NOMO-1 treated with DMSO at 0.1 percent for 48 hours (cell line): ENCODE measurements at regions not wholly inside any gene's neighbourhood (a gene's known extent, or its start where the extent isn't known, plus 50 kb on each side); places are given as distances from the start of the nearest gene placed in this dataset.
A peak's percentile ranks its signal among the peaks of the same experiment; 100 is the strongest.
"Not testable (repeated sequence)": the region's sequence is repeated elsewhere in the genome, so short reads cannot be mapped to it uniquely, and the experiment has no call there.

ENCODE experiments used
- DNase-seq: peaks from one replicate; lab custom pipeline; 2025; ENCODE audit not compliant: unreplicated experiment; lab: John Stamatoyannopoulos, UW

DNA sequence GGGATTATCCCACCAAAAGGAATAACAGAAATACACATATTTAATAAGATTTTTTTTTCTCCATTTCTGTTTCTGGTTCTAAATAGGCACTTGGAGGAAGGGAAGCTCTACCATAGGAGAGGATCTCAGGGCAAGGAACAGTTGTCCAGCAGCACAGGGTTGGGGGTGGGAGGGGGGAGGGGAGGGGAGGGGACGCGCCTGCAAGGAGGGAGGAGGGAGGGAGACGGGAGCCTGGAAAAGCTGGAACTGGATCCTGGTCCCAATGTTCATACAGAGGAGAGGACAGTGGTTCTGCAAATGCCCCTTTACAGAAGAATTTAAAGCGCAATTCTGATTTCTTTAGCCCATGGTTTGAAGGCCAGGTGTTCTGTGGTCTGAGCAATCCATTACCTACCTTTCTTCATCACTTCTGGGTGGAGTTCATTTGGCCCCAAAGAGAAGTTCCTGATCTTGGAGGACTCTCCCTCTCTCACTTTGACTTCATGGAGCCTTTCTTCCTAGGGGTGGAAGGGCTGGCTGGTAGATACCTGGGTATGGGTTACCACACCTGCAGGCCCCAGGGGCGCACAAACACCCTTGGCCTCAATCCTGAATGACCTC is 348.9 kb upstream of the NCAM1 start:
- no peak for DNase-seq

- no peak for DNase-seq
Measured at GRCh38 chr11:112613051-112613972, 347.9 kb upstream of the NCAM1 start.

DNA sequence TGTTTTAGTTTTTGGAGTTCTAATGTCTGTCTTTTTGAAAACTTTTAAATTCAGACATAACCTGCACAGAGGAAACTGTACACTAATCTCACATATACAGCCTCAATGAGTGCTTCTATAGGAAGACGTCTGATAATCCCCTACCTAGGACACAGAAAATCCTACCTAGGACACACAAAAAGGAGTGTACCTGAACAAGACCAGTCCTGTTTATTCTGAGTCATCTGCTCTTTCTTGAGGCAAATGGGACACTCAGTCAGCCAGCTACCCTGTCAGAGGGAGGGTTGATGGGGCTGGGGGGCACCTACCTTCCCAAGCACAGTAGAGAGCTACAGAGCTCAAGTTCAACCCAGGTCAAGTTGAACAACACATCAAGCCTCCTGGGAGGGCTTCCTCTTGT is 346.6 kb upstream of the NCAM1 start:
- DNase-seq = no peak

DNA sequence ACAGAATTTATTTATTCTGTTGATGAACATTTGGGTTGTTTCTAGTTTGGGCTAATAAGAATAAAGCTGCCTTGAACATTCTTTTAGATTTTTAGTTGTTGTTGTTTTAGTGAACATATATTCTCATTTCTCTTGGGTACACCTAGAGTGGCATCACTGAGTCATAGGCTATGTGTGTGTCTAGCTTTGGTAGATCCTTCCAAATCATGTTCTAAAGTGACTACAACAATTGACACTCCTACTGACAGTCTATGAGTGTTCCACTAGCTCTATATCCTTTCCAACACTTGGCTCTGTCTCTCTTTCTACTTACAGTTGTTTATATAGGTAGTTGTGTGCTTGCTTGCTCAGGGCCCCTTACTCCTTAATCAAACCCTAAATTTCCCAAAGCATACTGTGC is 346.0 kb upstream of the NCAM1 start:
- DNase-seq = no peak

GRCh38 chr11:112615891-112616290 is 345.3 kb upstream of the NCAM1 start:
- DNase-seq = peak; percentile 79

GRCh38 chr11:112616327-112617097 is 344.7 kb upstream of the NCAM1 start:
- DNase-seq = no peak

DNA sequence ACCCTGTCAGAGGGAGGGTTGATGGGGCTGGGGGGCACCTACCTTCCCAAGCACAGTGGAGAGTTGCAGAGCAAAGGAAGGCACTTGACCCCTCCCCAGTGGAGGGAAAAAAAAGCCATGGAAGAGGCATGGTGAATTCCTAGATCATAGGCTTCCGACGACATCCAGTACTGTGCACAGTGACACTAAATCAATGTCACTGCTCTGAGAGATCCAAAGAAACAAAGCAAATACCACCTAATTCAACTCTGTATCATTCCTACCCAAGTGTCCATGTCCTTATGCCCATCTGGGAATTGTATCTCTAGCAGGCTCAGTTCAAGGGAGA is 344.2 kb upstream of the NCAM1 start:
- DNase-seq = no peak

DNA sequence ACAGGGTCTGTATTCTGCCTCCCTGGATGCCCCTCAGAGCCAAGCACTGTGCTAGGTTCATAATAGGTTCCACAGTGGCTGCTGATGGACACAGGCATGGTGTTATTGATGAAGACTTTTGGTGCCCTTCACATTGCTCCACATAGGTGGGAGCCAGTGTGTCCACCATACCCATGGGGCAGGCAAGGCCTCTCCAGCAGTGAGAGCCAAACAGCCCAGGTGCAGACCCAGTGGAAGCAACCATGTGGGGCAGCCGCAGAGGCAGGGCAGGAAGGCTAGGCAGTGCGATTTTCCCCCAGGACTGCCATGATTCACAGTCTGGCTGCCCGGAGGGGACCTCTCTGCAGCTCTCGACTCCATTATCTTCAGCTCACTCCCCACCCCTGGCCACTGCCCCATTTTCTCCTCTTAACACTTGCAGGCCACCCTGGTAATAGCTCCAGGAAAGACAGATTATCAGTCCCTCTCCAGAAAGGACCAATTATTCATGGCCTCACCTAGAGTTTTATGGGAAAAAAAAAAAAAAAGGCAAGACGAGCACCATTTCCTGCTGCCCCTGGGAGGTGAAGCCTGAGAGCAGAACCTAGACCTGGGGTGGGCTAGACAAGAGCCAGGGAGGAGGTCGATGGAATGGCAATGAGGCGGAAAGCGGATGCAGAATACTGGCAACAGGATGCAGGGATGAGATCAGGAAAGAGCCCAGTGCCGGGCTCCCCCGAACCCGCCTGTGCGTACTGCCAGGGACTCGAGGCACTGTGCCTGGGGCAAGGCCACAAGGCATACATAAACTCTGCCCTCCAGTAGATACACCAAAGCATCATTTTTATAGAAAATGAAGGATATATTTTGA is 343.0 kb upstream of the NCAM1 start:
- DNase-seq = no peak

GRCh38 chr11:112619106-112619505 is 342.1 kb upstream of the NCAM1 start:
- DNase-seq = no peak

GRCh38 chr11:112620621-112621394 is 340.4 kb upstream of the NCAM1 start:
- DNase-seq = peak; percentile 55

- peak; percentile 38 for DNase-seq
Measured at GRCh38 chr11:112623057-112623456, 338.2 kb upstream of the NCAM1 start.

DNA sequence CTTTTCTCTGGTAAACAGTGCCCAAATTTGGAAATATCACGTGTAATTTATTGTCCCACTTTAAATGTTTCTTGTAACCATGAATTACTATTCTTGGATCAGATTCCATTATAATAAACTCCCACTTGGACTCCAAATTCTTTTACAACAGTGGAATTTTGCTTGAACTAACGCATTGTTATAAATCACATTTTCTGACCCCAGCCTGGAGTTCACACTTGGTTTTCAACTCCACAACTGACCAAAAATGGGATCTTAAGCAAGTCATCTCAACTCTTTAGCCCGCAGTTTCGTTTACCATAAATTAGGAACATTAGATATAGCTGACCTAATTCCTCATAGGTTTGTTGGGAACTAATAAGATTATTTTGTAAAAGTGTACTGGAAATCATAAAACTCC is 336.8 kb upstream of the NCAM1 start:
- no peak for DNase-seq

- not testable (repeated sequence) for DNase-seq
Measured at GRCh38 chr11:112624971-112625370, 336.2 kb upstream of the NCAM1 start.

DNA sequence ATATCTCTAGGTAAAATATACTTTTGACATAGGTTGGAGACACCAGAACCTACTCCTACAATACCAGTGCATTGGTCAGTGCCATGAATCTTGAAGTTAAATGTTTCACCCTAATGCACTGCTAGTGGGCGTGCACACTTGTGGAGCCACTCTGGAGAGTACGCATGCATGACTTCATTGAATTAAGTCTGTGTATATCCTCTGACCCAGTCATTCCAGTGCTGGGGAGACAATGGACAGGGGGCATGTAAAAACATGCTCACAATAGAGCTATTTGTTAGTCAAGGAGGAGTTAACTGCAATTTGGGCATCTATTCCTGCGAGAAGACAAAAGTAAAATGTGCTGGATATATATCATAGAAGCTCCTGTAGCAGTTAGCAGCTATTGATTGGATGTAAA is 335.4 kb upstream of the NCAM1 start:
- no peak for DNase-seq

- no peak for DNase-seq
Measured at GRCh38 chr11:112626731-112627130, 334.5 kb upstream of the NCAM1 start.

DNA sequence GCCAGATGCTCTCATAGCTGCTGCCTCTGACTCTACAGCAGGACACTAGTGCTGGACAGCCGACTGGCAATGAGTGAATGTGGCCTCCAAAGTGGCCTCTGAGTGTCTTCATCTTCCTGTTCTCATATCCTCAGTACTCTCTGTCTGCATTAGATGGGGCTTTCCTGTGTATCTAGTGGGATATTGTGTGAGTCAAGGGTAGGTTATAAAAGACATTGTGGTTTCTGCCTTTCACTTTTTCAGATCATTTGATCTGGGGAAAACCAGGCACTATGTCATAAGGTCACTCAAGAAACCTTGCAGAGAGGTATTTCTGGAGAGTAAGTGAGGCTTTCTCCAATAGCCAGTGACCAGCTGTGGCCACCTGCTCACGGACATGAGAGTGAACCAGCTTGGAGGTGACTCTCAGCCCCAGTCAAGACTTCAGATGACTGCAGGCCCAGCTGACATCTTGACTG is 333.6 kb upstream of the NCAM1 start:
- no peak for DNase-seq

DNA sequence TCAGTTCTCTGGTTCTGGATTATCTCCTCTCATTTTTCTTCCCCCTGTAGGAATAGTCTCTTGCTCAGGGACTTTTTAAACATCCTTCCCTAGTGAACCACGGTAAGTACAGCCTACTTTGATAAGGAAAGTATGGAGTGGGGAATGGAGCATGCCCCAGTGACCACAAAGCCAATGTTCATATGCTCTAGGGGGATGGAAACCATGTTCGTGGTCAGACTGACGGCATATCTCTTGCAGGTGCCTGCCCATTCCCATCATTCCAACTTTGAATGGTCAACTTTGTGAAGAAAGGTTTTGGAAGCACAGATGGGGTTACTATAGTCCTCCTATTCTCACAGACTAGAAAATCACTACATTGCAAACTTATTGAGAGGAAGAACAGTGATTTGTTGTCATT is 332.5 kb upstream of the NCAM1 start:
- no peak for DNase-seq

DNA sequence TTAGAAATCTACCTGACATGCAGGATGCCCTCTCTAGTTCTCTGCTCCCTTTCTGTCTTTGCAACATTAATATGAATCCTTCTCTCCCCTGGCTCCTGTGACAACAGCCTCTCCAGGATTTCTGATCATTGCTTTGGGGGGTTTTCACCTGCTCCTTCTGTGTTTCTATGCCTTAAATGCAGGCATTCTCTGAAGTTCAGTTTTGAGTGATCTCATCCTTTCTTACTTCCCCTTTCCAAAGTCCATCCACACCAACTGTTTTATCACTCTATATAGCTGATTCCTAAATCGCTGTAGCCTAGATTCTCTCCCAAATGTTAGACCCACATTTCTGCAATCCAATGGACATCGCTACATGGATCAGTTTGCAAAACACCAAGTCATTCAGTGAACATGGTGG is 330.7 kb upstream of the NCAM1 start:
- DNase-seq = peak; percentile 64

GRCh38 chr11:112631333-112631732 is 329.9 kb upstream of the NCAM1 start:
- DNase-seq = peak; percentile 66

DNA sequence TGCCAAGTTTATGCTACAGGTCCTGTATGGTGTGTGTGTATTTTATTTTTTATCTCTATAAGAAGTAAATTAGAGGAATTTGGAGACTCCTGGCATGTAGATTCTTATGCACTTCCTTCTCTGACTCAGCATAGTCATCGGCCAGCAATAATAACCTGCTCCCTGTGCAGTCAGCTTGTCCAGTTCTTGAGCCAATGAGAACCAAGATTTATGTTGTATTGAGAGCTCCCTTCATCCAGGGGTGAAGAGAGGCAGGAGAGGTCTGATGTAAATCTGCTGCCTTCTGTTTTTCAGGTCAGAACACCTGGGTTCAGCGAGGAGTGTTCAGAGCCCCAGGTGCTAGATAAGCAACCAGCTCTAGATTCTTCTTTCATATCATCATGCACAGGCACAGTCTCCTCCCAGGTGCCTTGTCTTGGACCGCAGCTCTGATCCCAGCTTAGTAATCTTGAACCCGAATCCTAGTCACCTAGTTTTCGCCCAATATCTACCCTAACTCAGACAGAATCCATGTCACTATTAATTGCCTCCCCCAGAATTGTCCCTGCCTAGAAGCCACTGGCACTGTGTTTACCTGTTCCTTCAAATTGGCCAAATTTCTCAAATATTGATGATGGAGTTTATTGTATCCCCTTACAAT is 328.2 kb upstream of the NCAM1 start:
- DNase-seq = no peak
